ENCODE measurements at regions not wholly inside any gene's neighbourhood (a gene's known extent, or its start where the extent isn't known, plus 50 kb on each side); places are given as distances from the start of the nearest gene placed in this dataset.

- CTCF ChIA-PET, result no interaction called here
- H3K4me3 ChIP-seq (ENCODE audit: low read depth in 2 of 2, low read length in 2 of 2), result no peak overlapping the region
- POLR2A ChIA-PET, result no interaction called here
- BruUV-seq (replicated peaks), result no TSS peak
- no peaks in the 10 kb centered on the region for H3K4me1 ChIP-seq (ENCODE audit: control insufficient read depth, insufficient read depth, low read length)
- no peak overlapping the region for H3K27ac ChIP-seq (ENCODE audit: low read length)
- peaks cover 2% of the 10 kb centered on the region; the same call in 1 of the 2 replicates for H3K9me3 ChIP-seq (ENCODE audit: control insufficient read depth, insufficient read depth, low read depth, low read length)
- no peaks in the 10 kb centered on the region for H3K27me3 ChIP-seq (ENCODE audit: control insufficient read depth, insufficient read depth, low read length)
- DNase-seq (ENCODE audit: low read depth, low spot score) (no peak), ATAC-seq (no peak)
- intact Hi-C loops (cut with micrococcal nuclease; ENCODE audit: unreplicated experiment) (no loop called here), in situ Hi-C loops (cut with HindIII; ENCODE audit: low pct_unique_long_range_greater_than_20kb, low sequenced_read_pairs) (no loop called here)
- H3K36me3 ChIP-seq (ENCODE audit: control insufficient read depth, insufficient read depth, low read length), result no peaks in the 10 kb centered on the region
- TF ChIP-seq CTCF (IDR thresholded peaks at IDR 0.05), result no peak
- TF ChIP-seq REST (IDR thresholded peaks at IDR 0.05; ENCODE audit: insufficient read depth in 1 of 2, low read depth in 2 of 2, low read length in 1 of 2), result no peak
- TF ChIP-seq TCF7L2 (IDR thresholded peaks at IDR 0.05; ENCODE audit: low read depth, low read length), result no peak
- no peak for TF ChIP-seq POLR2AphosphoS5 (IDR thresholded peaks at IDR 0.05; ENCODE audit: low read depth, low read length)
- no peak for TF ChIP-seq SIN3A (IDR thresholded peaks at IDR 0.05; ENCODE audit: borderline replicate concordance, insufficient read depth, low read depth, low read length)
These were observed 645.7 kb downstream of the PDCD6IP start for GRCh38 chr3:34444137-34444536.

DNA sequence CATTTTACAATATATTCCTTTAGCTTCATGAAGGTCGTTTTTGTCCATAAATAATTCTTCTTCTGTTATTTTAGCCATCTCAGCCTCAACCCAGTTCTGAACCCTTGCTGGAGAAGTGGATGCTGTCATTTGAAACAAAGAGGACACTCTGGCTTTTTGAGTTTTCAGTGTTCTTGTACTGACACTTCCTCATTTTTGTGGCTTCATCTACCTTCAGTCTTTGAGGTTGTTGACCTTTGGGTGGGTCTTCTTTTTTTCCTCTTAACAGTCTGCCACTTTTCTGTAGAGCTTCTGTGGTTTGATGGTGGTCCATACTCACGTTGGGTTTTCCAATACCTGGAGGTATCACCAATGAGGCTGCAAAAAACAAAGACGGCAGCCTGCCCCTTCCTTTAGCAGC lies 650.9 kb downstream of the PDCD6IP start:
- Histone ChIP-seq H3K4me3 (ENCODE audit: low read depth in 2 of 2, low read length in 2 of 2) (no peak overlapping the region), H3K27ac (ENCODE audit: low read length) (no peak overlapping the region), H3K27me3 (ENCODE audit: control insufficient read depth, insufficient read depth, low read length) (no peaks in the 10 kb centered on the region), H3K36me3 (ENCODE audit: control insufficient read depth, insufficient read depth, low read length) (no peaks in the 10 kb centered on the region), H3K9me3 (ENCODE audit: control insufficient read depth, insufficient read depth, low read depth, low read length) (no peaks in the 10 kb centered on the region), H3K4me1 (ENCODE audit: control insufficient read depth, insufficient read depth, low read length) (no peaks in the 10 kb centered on the region)
- no TSS peak for BruUV-seq (replicated peaks)
- TF ChIP-seq TCF7L2 (IDR thresholded peaks at IDR 0.05; ENCODE audit: low read depth, low read length) (no peak), SIN3A (IDR thresholded peaks at IDR 0.05; ENCODE audit: borderline replicate concordance, insufficient read depth, low read depth, low read length) (no peak), CTCF (IDR thresholded peaks at IDR 0.05) (no peak), POLR2AphosphoS5 (IDR thresholded peaks at IDR 0.05; ENCODE audit: low read depth, low read length) (no peak), REST (IDR thresholded peaks at IDR 0.05; ENCODE audit: insufficient read depth in 1 of 2, low read depth in 2 of 2, low read length in 1 of 2) (no peak)
- DNase-seq (ENCODE audit: low read depth, low spot score) (no peak), ATAC-seq (no peak)
- intact Hi-C loops (cut with micrococcal nuclease; ENCODE audit: unreplicated experiment) (no loop called here), in situ Hi-C loops (cut with HindIII; ENCODE audit: low pct_unique_long_range_greater_than_20kb, low sequenced_read_pairs) (no loop called here)
- ChIA-PET POLR2A (no interaction called here), CTCF (no interaction called here)
